ENCODE measurements at regions not wholly inside any gene's neighbourhood (a gene's known extent, or its start where the extent isn't known, plus 50 kb on each side); places are given as distances from the start of the nearest gene placed in this dataset.

GRCh38 chr15:20361091-20361490 lies 180.5 kb downstream of the GOLGA6L6 start:
- DNase-seq (ENCODE audit: low read depth) (no peak), FAIRE-seq (no peak)
- Mint-ChIP-seq H3K4me3 (ENCODE audit: unreplicated experiment) (no peak overlapping the region), H3K27ac (ENCODE audit: unreplicated experiment) (no peak overlapping the region), H3K4me1 (ENCODE audit: low read depth, unreplicated experiment) (no peaks in the 10 kb centered on the region), H3K36me3 (ENCODE audit: low read depth, unreplicated experiment) (no peaks in the 10 kb centered on the region), H3K9me3 (ENCODE audit: unreplicated experiment) (peaks cover 5% of the 10 kb centered on the region), H3K27me3 (ENCODE audit: low read depth, unreplicated experiment) (no peaks in the 10 kb centered on the region)
- Histone ChIP-seq H3K4me3 (ENCODE audit: insufficient read depth, low read depth, low read length) (no peak overlapping the region), H3K79me2 (ENCODE audit: insufficient read depth, low read length) (no peaks in the 10 kb centered on the region), H3K27me3 (ENCODE audit: insufficient read depth, low read length) (no peaks in the 10 kb centered on the region), H4K20me1 (ENCODE audit: insufficient read depth, low read length) (no peaks in the 10 kb centered on the region), H3K36me3 (ENCODE audit: insufficient read depth, low read length) (no peaks in the 10 kb centered on the region), H3K4me1 (ENCODE audit: insufficient read depth, low read length) (no peaks in the 10 kb centered on the region), H3K9me3 (ENCODE audit: insufficient read depth, low read depth, low read length) (peaks cover 30% of the 10 kb centered on the region), H3K4me2 (ENCODE audit: low read length) (no peak overlapping the region), H2AFZ (ENCODE audit: low read depth, low read length) (no peak overlapping the region), H3K27ac (ENCODE audit: low read depth, low read length) (no peak overlapping the region), H3K9ac (ENCODE audit: low read length) (no peak overlapping the region)
- TF ChIP-seq EZH2 (IDR thresholded peaks at IDR 0.05; ENCODE audit: insufficient read depth, low read length), result no peak
- TF ChIP-seq, protein P1, sequence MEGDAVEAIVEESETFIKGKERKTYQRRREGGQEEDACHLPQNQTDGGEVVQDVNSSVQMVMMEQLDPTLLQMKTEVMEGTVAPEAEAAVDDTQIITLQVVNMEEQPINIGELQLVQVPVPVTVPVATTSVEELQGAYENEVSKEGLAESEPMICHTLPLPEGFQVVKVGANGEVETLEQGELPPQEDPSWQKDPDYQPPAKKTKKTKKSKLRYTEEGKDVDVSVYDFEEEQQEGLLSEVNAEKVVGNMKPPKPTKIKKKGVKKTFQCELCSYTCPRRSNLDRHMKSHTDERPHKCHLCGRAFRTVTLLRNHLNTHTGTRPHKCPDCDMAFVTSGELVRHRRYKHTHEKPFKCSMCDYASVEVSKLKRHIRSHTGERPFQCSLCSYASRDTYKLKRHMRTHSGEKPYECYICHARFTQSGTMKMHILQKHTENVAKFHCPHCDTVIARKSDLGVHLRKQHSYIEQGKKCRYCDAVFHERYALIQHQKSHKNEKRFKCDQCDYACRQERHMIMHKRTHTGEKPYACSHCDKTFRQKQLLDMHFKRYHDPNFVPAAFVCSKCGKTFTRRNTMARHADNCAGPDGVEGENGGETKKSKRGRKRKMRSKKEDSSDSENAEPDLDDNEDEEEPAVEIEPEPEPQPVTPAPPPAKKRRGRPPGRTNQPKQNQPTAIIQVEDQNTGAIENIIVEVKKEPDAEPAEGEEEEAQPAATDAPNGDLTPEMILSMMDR (IDR thresholded peaks at IDR 0.05; ENCODE audit: insufficient read depth, low read depth, low read length), result no peak

- no peak overlapping the region for H3K4me2 ChIP-seq (ENCODE audit: low read length)
- peaks cover 12% of the 10 kb centered on the region for H3K9me3 Mint-ChIP-seq (ENCODE audit: unreplicated experiment)
- H3K27me3 ChIP-seq (ENCODE audit: insufficient read depth, low read length), result no peaks in the 10 kb centered on the region
- H3K4me1 ChIP-seq (ENCODE audit: insufficient read depth, low read length), result no peaks in the 10 kb centered on the region
- no peaks in the 10 kb centered on the region for H3K36me3 Mint-ChIP-seq (ENCODE audit: low read depth, unreplicated experiment)
- H3K27ac Mint-ChIP-seq (ENCODE audit: unreplicated experiment), result no peak overlapping the region
- H3K4me3 ChIP-seq (ENCODE audit: insufficient read depth, low read depth, low read length), result no peak overlapping the region
- H4K20me1 ChIP-seq (ENCODE audit: insufficient read depth, low read length), result no peaks in the 10 kb centered on the region
- no peaks in the 10 kb centered on the region for H3K27me3 Mint-ChIP-seq (ENCODE audit: low read depth, unreplicated experiment)
- no peaks in the 10 kb centered on the region for H3K79me2 ChIP-seq (ENCODE audit: insufficient read depth, low read length)
- H3K27ac ChIP-seq (ENCODE audit: low read depth, low read length), result no peak overlapping the region
- H3K4me3 Mint-ChIP-seq (ENCODE audit: unreplicated experiment), result no peak overlapping the region
- H3K9ac ChIP-seq (ENCODE audit: low read length), result no peak overlapping the region
- H3K4me1 Mint-ChIP-seq (ENCODE audit: low read depth, unreplicated experiment), result no peaks in the 10 kb centered on the region
- no peak for DNase-seq (ENCODE audit: low read depth)
- H3K36me3 ChIP-seq (ENCODE audit: insufficient read depth, low read length), result no peaks in the 10 kb centered on the region
- H3K9me3 ChIP-seq (ENCODE audit: insufficient read depth, low read depth, low read length), result peaks cover 43% of the 10 kb centered on the region
- no peak overlapping the region for H2AFZ ChIP-seq (ENCODE audit: low read depth, low read length)
- FAIRE-seq, result no peak
- TF ChIP-seq EZH2 (IDR thresholded peaks at IDR 0.05; ENCODE audit: insufficient read depth, low read length), result no peak
- TF ChIP-seq, protein P1 (IDR thresholded peaks at IDR 0.05; ENCODE audit: insufficient read depth, low read depth, low read length), result no peak
Measured at GRCh38 chr15:20358779-20359414, 182.7 kb downstream of the GOLGA6L6 start.

DNA sequence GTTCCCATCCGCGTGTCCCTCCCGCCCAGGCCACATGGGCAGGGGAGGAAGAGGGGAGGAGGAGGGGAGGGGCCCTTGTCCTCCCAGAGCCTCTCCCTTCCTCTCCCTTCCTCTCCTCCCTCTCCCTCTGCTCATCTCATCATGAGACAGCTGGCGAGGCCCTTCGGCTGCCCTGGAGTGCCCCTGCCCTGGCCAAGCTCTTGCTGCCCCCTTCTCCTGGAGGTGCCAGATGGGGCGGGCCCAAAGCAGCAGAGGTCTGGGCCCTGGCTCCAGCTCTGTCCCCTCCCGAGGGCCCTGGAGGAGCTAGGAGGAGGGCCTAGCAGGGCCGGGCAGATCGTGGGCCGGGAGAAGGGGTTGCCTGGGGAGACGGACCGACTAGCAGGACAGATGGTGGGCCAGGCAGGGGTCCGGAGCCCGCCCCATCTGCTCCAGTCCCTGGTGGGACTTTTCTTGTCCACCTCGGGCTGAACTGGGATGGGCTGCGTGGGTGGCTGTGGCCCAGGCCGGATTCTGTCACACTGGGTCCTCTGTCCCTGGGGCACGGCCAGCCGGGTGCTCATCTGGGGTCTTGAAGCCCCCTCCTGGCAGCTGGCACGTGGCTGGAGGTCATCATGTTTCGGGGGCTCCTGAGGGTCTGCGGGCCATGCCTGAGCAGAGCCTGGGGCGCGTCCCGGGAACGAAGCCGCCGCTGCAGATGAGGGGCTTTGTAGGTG lies 183.4 kb downstream of the GOLGA6L6 start:
- Histone ChIP-seq H3K4me1 (ENCODE audit: insufficient read depth, low read length) (no peaks in the 10 kb centered on the region), H2AFZ (ENCODE audit: low read depth, low read length) (no peak overlapping the region), H4K20me1 (ENCODE audit: insufficient read depth, low read length) (no peaks in the 10 kb centered on the region), H3K4me2 (ENCODE audit: low read length) (no peak overlapping the region), H3K4me3 (ENCODE audit: insufficient read depth, low read depth, low read length) (no peak overlapping the region), H3K27me3 (ENCODE audit: insufficient read depth, low read length) (no peaks in the 10 kb centered on the region), H3K9ac (ENCODE audit: low read length) (no peak overlapping the region), H3K36me3 (ENCODE audit: insufficient read depth, low read length) (no peaks in the 10 kb centered on the region), H3K27ac (ENCODE audit: low read depth, low read length) (no peak overlapping the region), H3K9me3 (ENCODE audit: insufficient read depth, low read depth, low read length) (peaks cover 47% of the 10 kb centered on the region), H3K79me2 (ENCODE audit: insufficient read depth, low read length) (no peaks in the 10 kb centered on the region)
- Mint-ChIP-seq H3K9me3 (ENCODE audit: unreplicated experiment) (peaks cover 12% of the 10 kb centered on the region), H3K36me3 (ENCODE audit: low read depth, unreplicated experiment) (no peaks in the 10 kb centered on the region), H3K4me1 (ENCODE audit: low read depth, unreplicated experiment) (no peaks in the 10 kb centered on the region), H3K27me3 (ENCODE audit: low read depth, unreplicated experiment) (no peaks in the 10 kb centered on the region), H3K27ac (ENCODE audit: unreplicated experiment) (no peak overlapping the region), H3K4me3 (ENCODE audit: unreplicated experiment) (no peak overlapping the region)
- DNase-seq (ENCODE audit: low read depth), result no peak
- TF ChIP-seq, protein P1 (IDR thresholded peaks at IDR 0.05; ENCODE audit: insufficient read depth, low read depth, low read length), result no peak
- TF ChIP-seq EZH2 (IDR thresholded peaks at IDR 0.05; ENCODE audit: insufficient read depth, low read length), result no peak
- no peak for FAIRE-seq
